CD4-positive, alpha-beta memory T cell (primary cell): ENCODE measurements at regions not wholly inside any gene's neighbourhood (a gene's known extent, or its start where the extent isn't known, plus 50 kb on each side); places are given as distances from the start of the nearest gene placed in this dataset.
"Not testable (repeated sequence)": the region's sequence is repeated elsewhere in the genome, so short reads cannot be mapped to it uniquely, and the experiment has no call there.

ENCODE experiments used
- CTCF ChIA-PET: fragments of 350-600 bp; sonication (Branson Sonifier 250); formaldehyde crosslinking; loops from one replicate; lab custom pipeline; 2021; ENCODE audit warnings: inconsistent platforms; ENCODE audit not compliant: partially characterized antibody; lab: Charles Lee
- POLR2A ChIA-PET: fragments of 350-600 bp; sonication (Branson Sonifier 250); formaldehyde crosslinking; loops from one replicate; lab custom pipeline; 2021; ENCODE audit not compliant: partially characterized antibody; lab: Charles Lee
- DNase-seq, 5 donors: peaks; one replicate each; pipeline versions ENCODE4 v3.0.0 to v3.0.0-alpha.2; 2020 to 2022; ENCODE audit warnings: mixed read lengths in 1 of 5
- H3K27ac ChIP-seq: one replicate; pipeline ENCODE4 v1.7.0; 2013; ENCODE audit warnings: low read depth, low read length
- H3K27me3 ChIP-seq: 2 replicates; pipeline ENCODE4 v1.7.0; 2013; ENCODE audit warnings: mild to moderate bottlenecking, low read length, moderate library complexity; ENCODE audit not compliant: insufficient read depth
- H3K36me3 ChIP-seq: 2 replicates; pipeline ENCODE4 v1.7.0; 2013; ENCODE audit warnings: mild to moderate bottlenecking, low read length, moderate library complexity; ENCODE audit not compliant: insufficient read depth
- H3K4me1 ChIP-seq: 2 replicates; pipeline ENCODE4 v1.7.0; 2013; ENCODE audit warnings: mild to moderate bottlenecking, low read length, moderate library complexity; ENCODE audit not compliant: insufficient read depth
- H3K4me3 ChIP-seq, 2 donors: one replicate each; pipeline ENCODE4 v1.7.0; 2013; ENCODE audit warnings: low read length in 2 of 2, mild to moderate bottlenecking in 1 of 2
- H3K9me3 ChIP-seq, 2 donors: one replicate each; pipeline ENCODE4 v1.7.0; 2013; ENCODE audit warnings: low read length in 2 of 2, control low read depth in 1 of 2; ENCODE audit not compliant: control insufficient read depth in 1 of 2
- H3K27ac Mint-ChIP-seq, 7 donors: one replicate each; pipeline ENCODE4 v1.8.0; 2020 to 2021; ENCODE audit warnings: mixed read lengths in 7 of 7, mild to moderate bottlenecking in 6 of 7, inconsistent platforms in 3 of 7, moderate library complexity in 3 of 7
- H3K27me3 Mint-ChIP-seq, 2 donors: one replicate each; pipeline ENCODE4 v1.8.0; 2020 to 2021; ENCODE audit warnings: mixed read lengths in 2 of 2
- H3K36me3 Mint-ChIP-seq, 2 donors: one replicate each; pipeline ENCODE4 v1.8.0; 2020 to 2021; ENCODE audit warnings: mixed read lengths in 2 of 2, inconsistent platforms in 1 of 2, mild to moderate bottlenecking in 1 of 2
- H3K4me1 Mint-ChIP-seq, 4 donors: one replicate each; pipeline ENCODE4 v1.8.0; 2020 to 2021; ENCODE audit warnings: mixed read lengths in 4 of 4, mild to moderate bottlenecking in 1 of 4
- H3K4me3 Mint-ChIP-seq, 8 donors: one replicate each; pipeline ENCODE4 v1.8.0; 2020 to 2021; ENCODE audit warnings: mixed read lengths in 8 of 8, mild to moderate bottlenecking in 7 of 8, moderate library complexity in 6 of 8, inconsistent platforms in 3 of 8
- H3K9me3 Mint-ChIP-seq, 8 donors: one replicate each; pipeline ENCODE4 v1.8.0; 2020 to 2021; ENCODE audit warnings: mixed read lengths in 8 of 8, mild to moderate bottlenecking in 5 of 8, inconsistent platforms in 3 of 8, moderate library complexity in 1 of 8
- intact Hi-C: fragments of 100-400 bp; cut with micrococcal nuclease; formaldehyde crosslinking; loops from one replicate; pipeline ENCODE4 v1.15.1; 2023

GRCh38 chrX:125544856-125545255 lies 225.2 kb downstream of the TEX13C start:
- Mint-ChIP-seq H3K27me3 (no peaks in the 10 kb centered on the region), H3K36me3 (no peaks in the 10 kb centered on the region), H3K4me1 (no peaks in the 10 kb centered on the region), H3K27ac (no peak overlapping the region), H3K9me3 (peaks cover 0 to 8% (median 0%) of the 10 kb centered on the region in 8 donors), H3K4me3 (no peak overlapping the region)
- Histone ChIP-seq H3K4me3 (no peak overlapping the region), H3K4me1 (no peaks in the 10 kb centered on the region), H3K36me3 (no peaks in the 10 kb centered on the region), H3K27me3 (no peaks in the 10 kb centered on the region), H3K27ac (no peak overlapping the region), H3K9me3 (no peaks in the 10 kb centered on the region)
- ChIA-PET POLR2A (no interaction called here), CTCF (no interaction called here)
- intact Hi-C loops = no loop called here
- DNase-seq = no peak

DNA sequence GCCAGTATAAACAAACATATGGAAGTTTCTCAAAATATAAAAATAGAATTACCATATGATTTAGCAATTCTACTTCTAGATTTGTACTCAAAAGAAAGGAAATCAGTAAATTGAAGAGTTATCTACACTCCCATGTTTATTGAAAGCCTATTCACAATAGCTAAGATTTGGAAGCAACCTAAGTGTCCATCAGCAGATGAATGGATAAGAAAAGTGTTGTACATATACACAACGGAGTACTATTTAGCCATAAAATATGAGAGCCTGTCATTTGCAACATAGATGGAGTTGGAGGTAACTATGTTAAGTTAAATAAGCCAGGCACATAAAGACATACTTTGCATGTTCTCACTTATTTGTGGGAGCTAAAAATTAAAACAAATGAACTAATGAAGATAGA lies 257.8 kb downstream of the TEX13C start:
- H3K9me3 ChIP-seq = no peaks in the 10 kb centered on the region
- ChIA-PET CTCF (no interaction called here), POLR2A (no interaction called here)
- Mint-ChIP-seq H3K9me3 (peaks cover 0 to 4% (median 0%) of the 10 kb centered on the region in 8 donors), H3K27me3 (no peaks in the 10 kb centered on the region), H3K27ac (no peak overlapping the region), H3K4me1 (no peaks in the 10 kb centered on the region), H3K36me3 (no peaks in the 10 kb centered on the region), H3K4me3 (no peak overlapping the region)
- H3K4me3 ChIP-seq = no peak overlapping the region
- intact Hi-C loops = no loop called here
- H3K36me3 ChIP-seq = no peaks in the 10 kb centered on the region
- H3K4me1 ChIP-seq = no peaks in the 10 kb centered on the region
- no peak for DNase-seq
- no peak overlapping the region for H3K27ac ChIP-seq
- no peaks in the 10 kb centered on the region for H3K27me3 ChIP-seq

GRCh38 chrX:125604448-125604847 lies 284.8 kb downstream of the TEX13C start:
- no peaks in the 10 kb centered on the region for H3K36me3 Mint-ChIP-seq
- H3K4me3 ChIP-seq = no peak overlapping the region
- H3K36me3 ChIP-seq = no peaks in the 10 kb centered on the region
- no peaks in the 10 kb centered on the region for H3K27me3 ChIP-seq
- no peaks in the 10 kb centered on the region for H3K4me1 ChIP-seq
- no peak overlapping the region for H3K27ac ChIP-seq
- H3K4me1 Mint-ChIP-seq = no peaks in the 10 kb centered on the region
- intact Hi-C loops = no loop called here
- no peak overlapping the region for H3K4me3 Mint-ChIP-seq
- no peaks in the 10 kb centered on the region for H3K9me3 ChIP-seq
- CTCF ChIA-PET = no interaction called here
- H3K27me3 Mint-ChIP-seq = no peaks in the 10 kb centered on the region
- H3K9me3 Mint-ChIP-seq = peaks cover 0 to 4% (median 0%) of the 10 kb centered on the region in 8 donors
- DNase-seq = no peak
- POLR2A ChIA-PET = no interaction called here
- H3K27ac Mint-ChIP-seq = no peak overlapping the region

DNA sequence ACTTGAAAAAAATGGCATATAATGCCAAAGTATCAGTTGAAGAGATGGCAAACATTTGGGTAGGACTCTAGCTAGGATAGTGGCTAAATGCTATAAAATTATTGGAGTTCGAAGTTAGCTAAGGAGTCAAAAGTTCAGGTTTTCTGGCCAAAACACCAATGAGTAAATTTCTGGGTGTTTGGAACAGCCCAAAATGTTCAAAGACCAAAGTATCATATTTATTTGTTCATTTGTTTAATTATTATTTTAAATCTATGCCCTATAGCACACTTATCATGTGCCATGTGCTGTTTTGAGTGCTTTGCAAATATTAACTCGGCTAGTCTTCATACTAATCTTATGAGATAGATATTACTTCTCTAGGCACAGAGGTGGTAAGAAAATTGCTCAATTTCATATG lies 285.5 kb downstream of the TEX13C start:
- Mint-ChIP-seq H3K4me3 (no peak overlapping the region), H3K9me3 (peaks cover 0 to 4% (median 0%) of the 10 kb centered on the region in 8 donors), H3K27me3 (no peaks in the 10 kb centered on the region), H3K4me1 (no peaks in the 10 kb centered on the region), H3K27ac (no peak overlapping the region), H3K36me3 (no peaks in the 10 kb centered on the region)
- no peaks in the 10 kb centered on the region for H3K4me1 ChIP-seq
- H3K27ac ChIP-seq = no peak overlapping the region
- POLR2A ChIA-PET = no interaction called here
- H3K9me3 ChIP-seq = no peaks in the 10 kb centered on the region
- DNase-seq = no peak
- no peaks in the 10 kb centered on the region for H3K27me3 ChIP-seq
- CTCF ChIA-PET = no interaction called here
- H3K4me3 ChIP-seq = no peak overlapping the region
- H3K36me3 ChIP-seq = no peaks in the 10 kb centered on the region
- intact Hi-C loops = no loop called here

- H3K9me3 ChIP-seq, H3K27me3 ChIP-seq, H3K4me1 ChIP-seq, H3K36me3 ChIP-seq, CTCF ChIA-PET, POLR2A ChIA-PET, H3K4me3 ChIP-seq, H3K27me3 Mint-ChIP-seq, H3K27ac Mint-ChIP-seq, H3K4me1 Mint-ChIP-seq, DNase-seq, intact Hi-C loops, H3K27ac ChIP-seq, H3K36me3 Mint-ChIP-seq, H3K9me3 Mint-ChIP-seq, H3K4me3 Mint-ChIP-seq: not testable (repeated sequence)
These were observed 295.1 kb downstream of the TEX13C start for GRCh38 chrX:125614591-125615343.

- POLR2A ChIA-PET = no interaction called here
- H3K27me3 Mint-ChIP-seq = no peaks in the 10 kb centered on the region
- H3K4me1 ChIP-seq = no peaks in the 10 kb centered on the region
- no peaks in the 10 kb centered on the region for H3K9me3 ChIP-seq
- no peaks in the 10 kb centered on the region for H3K9me3 Mint-ChIP-seq
- no peak overlapping the region for H3K4me3 Mint-ChIP-seq
- H3K27me3 ChIP-seq = no peaks in the 10 kb centered on the region
- no peak overlapping the region for H3K27ac Mint-ChIP-seq
- H3K4me1 Mint-ChIP-seq = no peaks in the 10 kb centered on the region
- DNase-seq = no peak
- CTCF ChIA-PET = no interaction called here
- H3K36me3 Mint-ChIP-seq = no peaks in the 10 kb centered on the region
- no peak overlapping the region for H3K4me3 ChIP-seq
- no peaks in the 10 kb centered on the region for H3K36me3 ChIP-seq
- H3K27ac ChIP-seq = no peak overlapping the region
- intact Hi-C loops = no loop called here
These were observed 301.3 kb downstream of the TEX13C start for GRCh38 chrX:125620715-125621587.

GRCh38 chrX:125621588-125621927 lies 301.9 kb downstream of the TEX13C start:
- no peaks in the 10 kb centered on the region for H3K27me3 Mint-ChIP-seq
- no peak overlapping the region for H3K4me3 Mint-ChIP-seq
- H3K27me3 ChIP-seq = no peaks in the 10 kb centered on the region
- no peak overlapping the region for H3K4me3 ChIP-seq
- H3K27ac Mint-ChIP-seq = no peak overlapping the region
- H3K9me3 ChIP-seq = no peaks in the 10 kb centered on the region
- no peaks in the 10 kb centered on the region for H3K36me3 ChIP-seq
- no peaks in the 10 kb centered on the region for H3K4me1 ChIP-seq
- intact Hi-C loops = no loop called here
- no peaks in the 10 kb centered on the region for H3K36me3 Mint-ChIP-seq
- DNase-seq = no peak
- no peaks in the 10 kb centered on the region for H3K4me1 Mint-ChIP-seq
- no peak overlapping the region for H3K27ac ChIP-seq
- POLR2A ChIA-PET = no interaction called here
- CTCF ChIA-PET = no interaction called here
- H3K9me3 Mint-ChIP-seq = no peaks in the 10 kb centered on the region
